ENCODE measurements at regions not wholly inside any gene's neighbourhood (a gene's known extent, or its start where the extent isn't known, plus 50 kb on each side); places are given as distances from the start of the nearest gene placed in this dataset.
A peak's percentile ranks its signal among the peaks of the same experiment; 100 is the strongest.

GRCh38 chr1:34398916-34399275, 222.2 kb downstream of the C1orf94 start:
- Histone ChIP-seq H3K27me3 (ENCODE audit: insufficient read depth, low read length) (no peaks in the 10 kb centered on the region), H2BK15ac (ENCODE audit: low read depth, low read length) (no peak overlapping the region), H3K23me2 (ENCODE audit: insufficient read length, low read depth, low read length, poor library complexity, severe bottlenecking) (peaks cover 2% of the 10 kb centered on the region), H3K9me3 (ENCODE audit: control insufficient read depth, low read depth, low read length) (no peaks in the 10 kb centered on the region), H3K18ac (ENCODE audit: insufficient read length, low read depth, low read length) (no peak overlapping the region), H3K14ac (ENCODE audit: insufficient read depth, low read length) (no peak overlapping the region), H4K8ac (replicated peaks; ENCODE audit: insufficient read length, low read depth, low read length) (no peak overlapping the region), H2AK5ac (ENCODE audit: insufficient read length, low read length) (no peak overlapping the region), H3K27ac (ENCODE audit: insufficient read length, low read depth, low read length) (no peak overlapping the region), H2BK5ac (ENCODE audit: insufficient read length, low read length) (no peak overlapping the region), H3K79me2 (ENCODE audit: insufficient read depth, low read length) (no peaks in the 10 kb centered on the region), H3K4me1 (ENCODE audit: insufficient read depth, low read length) (peaks cover 3% of the 10 kb centered on the region; the same call in 1 of the 2 replicates), H3K4ac (ENCODE audit: low read depth, low read length) (no peak overlapping the region), H4K20me1 (ENCODE audit: control insufficient read depth, insufficient read depth, insufficient read length) (no peaks in the 10 kb centered on the region), H3K9ac (ENCODE audit: extremely low read depth, insufficient read length, low read length) (no peak overlapping the region), H3K79me1 (ENCODE audit: insufficient read depth, low read depth, low read length, poor library complexity, severe bottlenecking) (no peaks in the 10 kb centered on the region), H4K5ac (ENCODE audit: insufficient read length, low read depth, low read length) (no peak overlapping the region), H2AFZ (ENCODE audit: low read length) (no peak overlapping the region), H3K56ac (ENCODE audit: insufficient read length, low read depth, low read length) (no peak overlapping the region), H3K4me2 (ENCODE audit: insufficient read depth, insufficient read length, low read length) (no peak overlapping the region), H2BK120ac (ENCODE audit: low read depth, low read length, poor library complexity, severe bottlenecking) (no peak overlapping the region), H4K91ac (ENCODE audit: insufficient read length, low read depth, low read length) (no peak overlapping the region), H3K23ac (ENCODE audit: insufficient read length, low read depth, low read length) (no peak overlapping the region), H2BK20ac (ENCODE audit: low read depth, low read length, poor library complexity, severe bottlenecking) (no peak overlapping the region), H3T11ph (ENCODE audit: low read length) (no peak overlapping the region), H2BK12ac (ENCODE audit: insufficient read length, low read depth, low read length) (no peak overlapping the region)
- peaks cover 11 to 24% of the 10 kb centered on the region in 2 experiments for H3K4me1 Mint-ChIP-seq
- H3K27ac Mint-ChIP-seq: no peak overlapping the region
- peak; percentile 69 for TF ChIP-seq CTCF (conservative IDR thresholded peaks at IDR 0.05)
- no peaks in the 10 kb centered on the region for H3K36me3 Mint-ChIP-seq (ENCODE audit: insufficient read depth in 1 of 3, low read depth in 3 of 3)
- H3K4me3 Mint-ChIP-seq: no peak overlapping the region
- H3K27me3 Mint-ChIP-seq (ENCODE audit: low read depth): no peaks in the 10 kb centered on the region; the same call in 1 of the 2 replicates
- no CpG with 5 or more reads among the region's 4 CpGs for WGBS (ENCODE audit: extremely low coverage, insufficient read length, low lambda C conversion rate)
- peak; percentile 70 for DNase-seq
- H3K9me3 Mint-ChIP-seq: peaks cover 2 to 5% of the 10 kb centered on the region in 2 experiments; a peak in 4 of 5 replicates

All from H9 (cell line).